Gastroesophageal sphincter (tissue), 4 donors: ENCODE measurements at regions not wholly inside any gene's neighbourhood (a gene's known extent, or its start where the extent isn't known, plus 50 kb on each side); places are given as distances from the start of the nearest gene placed in this dataset.

Experiments used
- ATAC-seq: fragments of 150-250 bp; one replicate; pipeline ENCODE4 v1.9.1; 2016; ENCODE audit warnings: mild to moderate bottlenecking, moderate library complexity
- H3K27ac ChIP-seq, 4 donors: fragments of 200-600 bp; sonication (generic) in 3 of 4; 1 replicate in 3 of 4; 2 replicates in 1 of 4; pipeline ENCODE4 v1.5.1; 2016 to 2019
- H3K27me3 ChIP-seq: fragments of 200-600 bp; sonication (generic); one replicate; pipeline ENCODE4 v1.5.1; 2019
- H3K36me3 ChIP-seq, 2 donors: fragments of 200-600 bp; sonication (generic); one replicate each; pipeline ENCODE4 v1.5.1; 2019; ENCODE audit warnings: control low read depth in 1 of 2
- H3K4me1 ChIP-seq, 3 donors: fragments of 200-600 bp; sonication (generic); 1 replicate in 2 of 3; 2 replicates in 1 of 3; pipeline ENCODE4 v1.5.1; 2016 to 2019; ENCODE audit warnings: control low read depth in 2 of 3
- H3K4me3 ChIP-seq, 2 donors: fragments of 200-600 bp; sonication (generic); one replicate each; pipeline ENCODE4 v1.5.1; 2019; ENCODE audit warnings: mild to moderate bottlenecking in 1 of 2, moderate library complexity in 1 of 2
- H3K9me3 ChIP-seq, 3 donors: fragments of 200-600 bp; sonication (generic); one replicate each; pipeline ENCODE4 v1.5.1; 2017 to 2019; ENCODE audit warnings: control low read depth in 2 of 3
- CTCF ChIP-seq, 4 experiments: fragments of 200-600 bp in 2 of 4; fragments of 450-650 bp in 2 of 4; sonication (generic) in 1 of 4; IDR thresholded peaks; one replicate each; pipeline ENCODE4 v1.5.1; 2017 to 2019; ENCODE audit warnings: antibody characterized with exemption in 4 of 4, mild to moderate bottlenecking in 2 of 4, moderate library complexity in 2 of 4
- EP300 ChIP-seq: sonication (generic); formaldehyde crosslinking; IDR thresholded peaks from one replicate; pipeline ENCODE4 v1.6.1; 2017; ENCODE audit warnings: antibody characterized with exemption, mild to moderate bottlenecking
- POLR2A ChIP-seq, 2 donors: fragments of 450-650 bp; IDR thresholded peaks; one replicate each; pipeline ENCODE4 v1.6.1; 2017; ENCODE audit warnings: antibody characterized with exemption in 2 of 2, mild to moderate bottlenecking in 2 of 2, moderate library complexity in 1 of 2
- POLR2AphosphoS5 ChIP-seq: sonication (generic); formaldehyde crosslinking; IDR thresholded peaks from one replicate; pipeline ENCODE4 v1.6.1; 2017; ENCODE audit warnings: antibody characterized with exemption
- WGBS, 2 donors: methylation state at CpG; one replicate each; pipeline ENCODE4 v1.1.5; 2018; ENCODE audit warnings: low coverage in 1 of 2; 5-methylcytosine and 5-hydroxymethylcytosine counted together

GRCh38 chr6:14744212-14744556 is 501.7 kb upstream of the JARID2 start:
- Histone ChIP-seq H3K4me3 (no peak overlapping the region), H3K9me3 (no peaks in the 10 kb centered on the region), H3K27me3 (no peaks in the 10 kb centered on the region), H3K36me3 (no peaks in the 10 kb centered on the region), H3K4me1 (no peaks in the 10 kb centered on the region), H3K27ac (peak overlapping the region in 2 of 4 donors; percentile 32 to 60)
- TF ChIP-seq POLR2A (IDR thresholded peaks at IDR 0.05), result no peak
- no peak for TF ChIP-seq POLR2AphosphoS5
- TF ChIP-seq CTCF (IDR thresholded peaks at IDR 0.05), result no peak
- TF ChIP-seq EP300, result no peak
- ATAC-seq, result no peak
- WGBS, 2 donors, result 93 to 94% methylated on average over 2 to 3 of the region's 3 CpGs

- 70 to 75% methylated on average over 2 of the region's 2 CpGs for WGBS, 2 donors
- no peaks in the 10 kb centered on the region for H3K9me3 ChIP-seq
- H3K4me1 ChIP-seq, result no peaks in the 10 kb centered on the region
- no peak for ATAC-seq
- no peak overlapping the region for H3K4me3 ChIP-seq
- TF ChIP-seq POLR2A (IDR thresholded peaks at IDR 0.05) (no peak), POLR2AphosphoS5 (no peak), CTCF (IDR thresholded peaks at IDR 0.05) (no peak), EP300 (no peak)
- H3K27ac ChIP-seq, result no peak overlapping the region
- no peaks in the 10 kb centered on the region for H3K36me3 ChIP-seq
- no peaks in the 10 kb centered on the region for H3K27me3 ChIP-seq
Observed at GRCh38 chr6:14746139-14746837, 499.6 kb upstream of the JARID2 start.

- Histone ChIP-seq H3K36me3 (no peaks in the 10 kb centered on the region), H3K4me1 (no peaks in the 10 kb centered on the region), H3K9me3 (no peaks in the 10 kb centered on the region), H3K27me3 (no peaks in the 10 kb centered on the region), H3K4me3 (no peak overlapping the region), H3K27ac (no peak overlapping the region)
- WGBS, 2 donors, result 64 to 79% methylated on average over 2 to 3 of the region's 3 CpGs
- ATAC-seq, result no peak
- TF ChIP-seq CTCF (IDR thresholded peaks at IDR 0.05), result no peak
- TF ChIP-seq POLR2AphosphoS5, result no peak
Observed at GRCh38 chr6:14747881-14748520, 497.9 kb upstream of the JARID2 start.

- no peak overlapping the region for H3K4me3 ChIP-seq
- no peak for ATAC-seq
- no peaks in the 10 kb centered on the region for H3K36me3 ChIP-seq
- no peaks in the 10 kb centered on the region for H3K27me3 ChIP-seq
- H3K4me1 ChIP-seq, result no peaks in the 10 kb centered on the region
- no peak for TF ChIP-seq POLR2A (IDR thresholded peaks at IDR 0.05)
- no peak for TF ChIP-seq POLR2AphosphoS5
- no peak for TF ChIP-seq CTCF (IDR thresholded peaks at IDR 0.05)
- TF ChIP-seq EP300, result no peak
- H3K9me3 ChIP-seq, result no peaks in the 10 kb centered on the region
- no peak overlapping the region for H3K27ac ChIP-seq
- WGBS, 2 donors, result 71 to 77% methylated on average over 4 of the region's 4 CpGs
Observed at GRCh38 chr6:14748679-14749078, 497.2 kb upstream of the JARID2 start.

GRCh38 chr6:14750059-14750661 is 495.7 kb upstream of the JARID2 start:
- Histone ChIP-seq H3K4me3 (no peak overlapping the region), H3K36me3 (no peaks in the 10 kb centered on the region), H3K4me1 (no peaks in the 10 kb centered on the region), H3K27me3 (no peaks in the 10 kb centered on the region), H3K27ac (no peak overlapping the region), H3K9me3 (no peaks in the 10 kb centered on the region)
- ATAC-seq, result no peak
- TF ChIP-seq POLR2AphosphoS5 (no peak), POLR2A (IDR thresholded peaks at IDR 0.05) (no peak), CTCF (IDR thresholded peaks at IDR 0.05) (no peak), EP300 (no peak)
- WGBS, 2 donors, result 79 to 82% methylated on average over 6 of the region's 6 CpGs
